ENCODE measurements at regions not wholly inside any gene's neighbourhood (a gene's known extent, or its start where the extent isn't known, plus 50 kb on each side); places are given as distances from the start of the nearest gene placed in this dataset.

Small RNA genes lying in the stretch of these regions (small RNA-seq; reads per million reads assigned to genes)
- 0 reads per million in 4 donors for gene AC008740.2
